DND-41 (cell line): ENCODE measurements at regions not wholly inside any gene's neighbourhood (a gene's known extent, or its start where the extent isn't known, plus 50 kb on each side); places are given as distances from the start of the nearest gene placed in this dataset.
"Not testable (repeated sequence)": the region's sequence is repeated elsewhere in the genome, so short reads cannot be mapped to it uniquely, and the experiment has no call there.

ENCODE experiments used
- EZH2 ChIP-seq: IDR thresholded peaks from 3 replicates; pipeline ENCODE4 v1.6.1; 2012; ENCODE audit warnings: borderline replicate concordance, low read depth, mild to moderate bottlenecking, moderate library complexity, low read length, inconsistent platforms; ENCODE audit not compliant: severe bottlenecking
- TF ChIP-seq, protein P1 (sequence below): IDR thresholded peaks from 2 replicates; pipeline ENCODE4 v1.5.1; 2012; ENCODE audit warnings: borderline replicate concordance, low read length, moderate library complexity, mild to moderate bottlenecking; ENCODE audit not compliant: poor library complexity, severe bottlenecking; ENCODE audit errors: extremely low read depth

DNA sequence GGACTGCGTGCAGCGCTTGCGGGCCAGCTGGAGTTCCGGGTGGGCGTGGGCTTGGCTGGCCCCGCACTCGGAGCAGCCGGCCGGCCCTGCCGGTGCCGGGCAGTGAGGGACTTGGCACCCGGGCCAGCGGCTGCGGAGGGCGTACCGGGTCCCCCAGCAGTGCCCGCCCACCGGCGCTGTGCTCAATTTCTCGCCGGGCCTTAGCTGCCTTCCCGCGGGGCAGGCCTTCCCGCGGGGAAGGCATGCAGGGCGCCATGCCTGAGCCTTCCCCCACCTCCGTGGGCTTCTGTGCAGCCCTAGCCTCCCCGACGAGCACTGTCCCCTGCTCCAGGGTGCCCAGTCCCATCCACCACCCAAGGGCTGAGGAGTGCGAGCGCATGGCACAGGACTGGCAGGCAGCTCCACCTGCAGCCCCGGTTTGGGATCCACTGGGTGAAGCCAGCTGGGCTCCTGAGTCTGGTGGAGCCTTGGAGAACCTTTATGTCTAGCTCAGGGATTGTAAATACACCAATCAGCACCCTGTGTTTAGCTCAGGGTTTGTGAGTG lies 975.0 kb upstream of the NRXN1 start:
- TF ChIP-seq, protein P1, sequence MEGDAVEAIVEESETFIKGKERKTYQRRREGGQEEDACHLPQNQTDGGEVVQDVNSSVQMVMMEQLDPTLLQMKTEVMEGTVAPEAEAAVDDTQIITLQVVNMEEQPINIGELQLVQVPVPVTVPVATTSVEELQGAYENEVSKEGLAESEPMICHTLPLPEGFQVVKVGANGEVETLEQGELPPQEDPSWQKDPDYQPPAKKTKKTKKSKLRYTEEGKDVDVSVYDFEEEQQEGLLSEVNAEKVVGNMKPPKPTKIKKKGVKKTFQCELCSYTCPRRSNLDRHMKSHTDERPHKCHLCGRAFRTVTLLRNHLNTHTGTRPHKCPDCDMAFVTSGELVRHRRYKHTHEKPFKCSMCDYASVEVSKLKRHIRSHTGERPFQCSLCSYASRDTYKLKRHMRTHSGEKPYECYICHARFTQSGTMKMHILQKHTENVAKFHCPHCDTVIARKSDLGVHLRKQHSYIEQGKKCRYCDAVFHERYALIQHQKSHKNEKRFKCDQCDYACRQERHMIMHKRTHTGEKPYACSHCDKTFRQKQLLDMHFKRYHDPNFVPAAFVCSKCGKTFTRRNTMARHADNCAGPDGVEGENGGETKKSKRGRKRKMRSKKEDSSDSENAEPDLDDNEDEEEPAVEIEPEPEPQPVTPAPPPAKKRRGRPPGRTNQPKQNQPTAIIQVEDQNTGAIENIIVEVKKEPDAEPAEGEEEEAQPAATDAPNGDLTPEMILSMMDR, result not testable (repeated sequence)
- TF ChIP-seq EZH2, result not testable (repeated sequence)
